Prostate gland (tissue), 2 donors: ENCODE measurements at regions not wholly inside any gene's neighbourhood (a gene's known extent, or its start where the extent isn't known, plus 50 kb on each side); places are given as distances from the start of the nearest gene placed in this dataset.

Experiments
- POLR2AphosphoS5 ChIP-seq: sonication (generic); formaldehyde crosslinking; IDR thresholded peaks from one replicate; pipeline ENCODE4 v1.6.1; 2017; ENCODE audit warnings: antibody characterized with exemption
- TF ChIP-seq, protein P1 (sequence below), 4 experiments: fragments of 200-600 bp in 2 of 4; fragments of 450-650 bp in 2 of 4; sonication (generic) in 2 of 4; IDR thresholded peaks; 1 replicate in 3 of 4; 2 replicates in 1 of 4; pipeline ENCODE4 v1.5.1; 2016 to 2019; ENCODE audit warnings: antibody characterized with exemption in 4 of 4, mild to moderate bottlenecking in 2 of 4, moderate library complexity in 2 of 4

- TF ChIP-seq POLR2AphosphoS5: no peak
- TF ChIP-seq, protein P1, sequence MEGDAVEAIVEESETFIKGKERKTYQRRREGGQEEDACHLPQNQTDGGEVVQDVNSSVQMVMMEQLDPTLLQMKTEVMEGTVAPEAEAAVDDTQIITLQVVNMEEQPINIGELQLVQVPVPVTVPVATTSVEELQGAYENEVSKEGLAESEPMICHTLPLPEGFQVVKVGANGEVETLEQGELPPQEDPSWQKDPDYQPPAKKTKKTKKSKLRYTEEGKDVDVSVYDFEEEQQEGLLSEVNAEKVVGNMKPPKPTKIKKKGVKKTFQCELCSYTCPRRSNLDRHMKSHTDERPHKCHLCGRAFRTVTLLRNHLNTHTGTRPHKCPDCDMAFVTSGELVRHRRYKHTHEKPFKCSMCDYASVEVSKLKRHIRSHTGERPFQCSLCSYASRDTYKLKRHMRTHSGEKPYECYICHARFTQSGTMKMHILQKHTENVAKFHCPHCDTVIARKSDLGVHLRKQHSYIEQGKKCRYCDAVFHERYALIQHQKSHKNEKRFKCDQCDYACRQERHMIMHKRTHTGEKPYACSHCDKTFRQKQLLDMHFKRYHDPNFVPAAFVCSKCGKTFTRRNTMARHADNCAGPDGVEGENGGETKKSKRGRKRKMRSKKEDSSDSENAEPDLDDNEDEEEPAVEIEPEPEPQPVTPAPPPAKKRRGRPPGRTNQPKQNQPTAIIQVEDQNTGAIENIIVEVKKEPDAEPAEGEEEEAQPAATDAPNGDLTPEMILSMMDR (IDR thresholded peaks at IDR 0.05): no peak
These were observed 1213.1 kb downstream of the OLFM4 start for GRCh38 chr13:54241719-54242118.
